HepG2 (cell line): ENCODE measurements at regions not wholly inside any gene's neighbourhood (a gene's known extent, or its start where the extent isn't known, plus 50 kb on each side); places are given as distances from the start of the nearest gene placed in this dataset.

Experiments
- ATAC-seq: fragments of 200-7000 bp; cut with Tn5 transposase; 3 replicates; pipeline ENCODE4 v1.9.1; 2020; ENCODE audit warnings: mild to moderate bottlenecking, moderate library complexity
- BruUV-seq: library from RNA; stranded (reverse); fragments of 400-500 nt; replicated peaks from 2 replicates; lab custom pipeline; 2021; lab: Mats Ljungman, UMichigan
- CTCF ChIA-PET: fragments of 300-600 bp; formaldehyde crosslinking; extraction: SDS; loops from one replicate; lab custom pipeline; 2021; ENCODE audit warnings: low total read pairs, inconsistent platforms, low intra/inter-chr PET ratio; lab: Yijun Ruan, JAX
- POLR2A ChIA-PET: fragments of 350-600 bp; sonication (Branson Sonifier 250); formaldehyde crosslinking; loops from one replicate; lab custom pipeline; 2020; ENCODE audit warnings: antibody characterized with exemption, inconsistent platforms; lab: Yijun Ruan, JAX
- DNase-seq: peaks from one replicate; pipeline ENCODE4 v3.0.0-alpha.2; 2015; ENCODE audit warnings: low spot score
- FAIRE-seq: peaks from 3 replicates; lab custom pipeline; 2011; peaks lifted over from hg19 to GRCh38; lab: Jason Lieb, UNC
- H2AFZ ChIP-seq: one replicate; pipeline ENCODE4 v1.6.1; 2011; ENCODE audit warnings: low read length, inconsistent platforms
- H3K27ac ChIP-seq: fragments of 300-600 bp; 3 replicates; pipeline ENCODE4 v1.8.0; 2011; ENCODE audit warnings: mixed run types, mild to moderate bottlenecking, mixed read lengths, low read length, inconsistent platforms; ENCODE audit not compliant: insufficient read depth; ENCODE audit errors: extremely low read length
- H3K27me3 ChIP-seq, 2 experiments: fragments of 200-600 bp in 1 of 2; 2 replicates in 1 of 2; 3 replicates in 1 of 2; pipeline versions ENCODE4 v1.6.0 to v1.8.0; 2011; ENCODE audit warnings: low read length in 2 of 2, mild to moderate bottlenecking in 2 of 2, moderate library complexity in 2 of 2, inconsistent platforms in 1 of 2; ENCODE audit not compliant: insufficient read depth in 2 of 2, control insufficient read depth in 1 of 2
- H3K36me3 ChIP-seq, 2 experiments: fragments of 200-600 bp in 1 of 2; replicated peaks in 1 of 2; 2 replicates in 1 of 2; 3 replicates in 1 of 2; pipeline versions ENCODE4 v1.5.1 to v1.8.0; 2011; ENCODE audit warnings: low read length in 2 of 2, inconsistent platforms in 1 of 2; ENCODE audit not compliant: insufficient read depth in 2 of 2, control insufficient read depth in 1 of 2
- H3K4me1 ChIP-seq: 2 replicates; pipeline ENCODE4 v1.5.1; 2012; ENCODE audit warnings: low read length, inconsistent platforms; ENCODE audit not compliant: insufficient read depth
- H3K4me2 ChIP-seq: 2 replicates; pipeline ENCODE4 v1.6.0; 2011; ENCODE audit warnings: low read depth, low read length, inconsistent platforms
- H3K4me3 ChIP-seq, 3 experiments: fragments of 200-600 bp in 1 of 3; sonication (generic), shearing (Covaris generic) in 1 of 3; replicated peaks in 1 of 3; 2 replicates each; pipeline ENCODE4 v1.5.1; 2011 to 2016; ENCODE audit warnings: low read length in 3 of 3, inconsistent platforms in 2 of 3, low read depth in 2 of 3, mild to moderate bottlenecking in 2 of 3, control low read depth in 1 of 3, mixed read lengths in 1 of 3; ENCODE audit not compliant: insufficient read depth in 1 of 3
- H3K79me2 ChIP-seq: one replicate; pipeline ENCODE4 v1.6.1; 2011; ENCODE audit warnings: low read length, inconsistent platforms; ENCODE audit not compliant: insufficient read depth
- H3K9ac ChIP-seq: 2 replicates; pipeline ENCODE4 v1.6.0; 2011; ENCODE audit warnings: mild to moderate bottlenecking, low read depth, low read length, inconsistent platforms; ENCODE audit not compliant: insufficient read depth
- H3K9me3 ChIP-seq: 2 replicates; pipeline ENCODE4 v1.5.1; 2012; ENCODE audit warnings: mild to moderate bottlenecking, low read length
- H4K20me1 ChIP-seq: 2 replicates; pipeline ENCODE4 v1.6.0; 2011; ENCODE audit warnings: inconsistent platforms, mild to moderate bottlenecking, low read length, moderate library complexity; ENCODE audit not compliant: insufficient read depth
- FOXA1 ChIP-seq, 2 experiments: fragments of 450-650 bp in 1 of 2; sonication (generic) in 1 of 2; formaldehyde crosslinking in 1 of 2; IDR thresholded peaks; 2 replicates each; pipeline versions ENCODE4 v1.4.0 to v1.6.1; 2016 to 2020; ENCODE audit warnings: missing genetic modification reagents in 1 of 2
- FOXA3 ChIP-seq: IDR thresholded peaks from 2 replicates; pipeline ENCODE4 v1.6.1; 2016; ENCODE audit warnings: missing genetic modification reagents, missing compliant biosample characterization
- GTF3A ChIP-seq: sonication (generic); formaldehyde crosslinking; conservative IDR thresholded peaks from 2 replicates; pipeline ENCODE4 v1.4.0; 2020; ENCODE audit warnings: mild to moderate bottlenecking, missing genetic modification reagents
- HNRNPK ChIP-seq: fragments of 200-400 bp; formaldehyde crosslinking; IDR thresholded peaks from 2 replicates; pipeline ENCODE4 v1.6.1; 2018; ENCODE audit warnings: low read length, low read depth, moderate library complexity, mild to moderate bottlenecking; ENCODE audit not compliant: poor library complexity, severe bottlenecking
- PCBP2 ChIP-seq: fragments of 200-400 bp; formaldehyde crosslinking; optimal IDR thresholded peaks from 2 replicates; pipeline ENCODE3; 2018; ENCODE audit warnings: low read length, low read depth; ENCODE audit not compliant: poor library complexity, severe bottlenecking
- PHB2 ChIP-seq: fragments of 450-650 bp; IDR thresholded peaks from 2 replicates; pipeline ENCODE4 v1.6.1; 2018; ENCODE audit not compliant: partially characterized antibody
- SIX1 ChIP-seq: sonication (generic); formaldehyde crosslinking; IDR thresholded peaks from 2 replicates; pipeline ENCODE4 v1.4.0; 2020; ENCODE audit warnings: missing genetic modification reagents, borderline replicate concordance
- SMC3 ChIP-seq: IDR thresholded peaks from 2 replicates; pipeline ENCODE4 v1.6.1; 2011; ENCODE audit warnings: low read length, improper control_type of control experiment
- STAG1 ChIP-seq: sonication (generic); formaldehyde crosslinking; IDR thresholded peaks from 2 replicates; pipeline ENCODE4 v1.4.0; 2020; ENCODE audit warnings: missing genetic modification reagents
- YEATS2 ChIP-seq: sonication (generic); formaldehyde crosslinking; IDR thresholded peaks from 2 replicates; pipeline ENCODE4 v1.4.0; 2020; ENCODE audit warnings: missing genetic modification reagents, borderline replicate concordance
- ZFP82 ChIP-seq: sonication (generic); formaldehyde crosslinking; IDR thresholded peaks from 2 replicates; pipeline ENCODE4 v1.5.1; 2020; ENCODE audit warnings: mild to moderate bottlenecking, missing genetic modification reagents, borderline replicate concordance
- ZNF709 ChIP-seq: sonication (generic); formaldehyde crosslinking; IDR thresholded peaks from 2 replicates; pipeline ENCODE4 v1.5.0; 2020; ENCODE audit warnings: mild to moderate bottlenecking, missing genetic modification reagents
- ZNF775 ChIP-seq: sonication (generic); formaldehyde crosslinking; IDR thresholded peaks from 2 replicates; pipeline ENCODE4 v1.4.0; 2020; ENCODE audit warnings: missing genetic modification reagents, mild to moderate bottlenecking, moderate library complexity, borderline replicate concordance
- WGBS: methylation state at CpG from one replicate; pipeline ENCODE4 v1.1.6; 2017; ENCODE audit warnings: low lambda C conversion rate; 5-methylcytosine and 5-hydroxymethylcytosine counted together
- in situ Hi-C: cut with HindIII; loops from 2 replicates; pipeline ENCODE4 v1.10.0; 2017; ENCODE audit warnings: low pct_unique_long_range_greater_than_20kb; ENCODE audit not compliant: extremely low pct_ligation_motif_present
- intact Hi-C: fragments of 100-400 bp; cut with micrococcal nuclease; formaldehyde crosslinking; loops from one replicate; pipeline ENCODE4 v1.10.0; 2022; ENCODE audit not compliant: unreplicated experiment
- TF ChIP-seq, protein P1 (sequence below): sonication (generic); formaldehyde crosslinking; IDR thresholded peaks from 2 replicates; pipeline ENCODE4 v1.9.0; 2021; ENCODE audit warnings: missing genetic modification reagents, borderline replicate concordance
- TF ChIP-seq, protein P2 (sequence below): sonication (generic); formaldehyde crosslinking; IDR thresholded peaks from 2 replicates; pipeline ENCODE4 v1.5.0; 2020; ENCODE audit warnings: mild to moderate bottlenecking, missing genetic modification reagents, moderate library complexity
- TF ChIP-seq, protein P3 (sequence below): IDR thresholded peaks from 2 replicates; pipeline ENCODE4 v1.6.1; 2016; ENCODE audit warnings: missing compliant biosample characterization, missing genetic modification reagents, borderline replicate concordance
- TF ChIP-seq, protein P4 (sequence below): sonication (generic); formaldehyde crosslinking; IDR thresholded peaks from 2 replicates; pipeline ENCODE4 v1.4.0; 2020; ENCODE audit warnings: missing genetic modification reagents

DNA sequence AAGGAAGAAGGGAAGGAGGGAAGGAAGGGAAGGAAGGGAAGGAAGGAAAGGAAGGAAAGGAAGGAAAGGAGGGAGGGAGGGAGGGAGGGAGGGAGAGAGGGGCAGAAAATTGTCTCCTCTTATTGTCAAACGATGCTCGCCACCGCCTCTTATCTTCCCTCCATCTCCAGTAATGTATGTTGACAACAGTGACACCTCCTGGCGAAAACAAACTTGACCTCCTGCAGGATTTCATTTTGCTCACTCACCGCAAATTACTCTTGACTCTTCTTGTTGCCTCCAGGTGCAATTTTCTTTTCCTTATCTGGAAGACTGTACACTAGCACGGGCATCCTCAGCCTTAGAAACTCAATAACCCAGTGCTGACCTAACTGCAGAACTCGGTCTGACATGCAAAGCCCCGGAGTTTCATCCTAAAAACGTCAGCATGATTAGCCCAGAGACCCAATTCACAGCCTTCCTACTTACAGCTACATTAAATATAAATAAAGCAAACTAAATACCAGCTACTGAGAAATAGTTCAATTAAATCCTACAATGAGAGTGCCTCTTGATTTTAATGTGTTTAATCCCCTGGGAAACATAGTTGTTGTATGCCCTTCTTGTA, 512.4 kb upstream of the TMPO start:
- 1% methylated on average over 9 of the region's 9 CpGs for WGBS

More for the DNA sequence above, 512.4 kb upstream of the TMPO start:
- POLR2A ChIA-PET = no interaction called here
- in situ Hi-C loops = loop anchor here (25.0 kb wide), 1 partner anchor 1016 kb away; no protein-coding TSS in a partner anchor
- Histone ChIP-seq H4K20me1 (no peaks in the 10 kb centered on the region), H3K4me1 (no peaks in the 10 kb centered on the region), H2AFZ (no peak overlapping the region), H3K79me2 (no peaks in the 10 kb centered on the region), H3K27ac (no peak overlapping the region), H3K4me2 (no peak overlapping the region), H3K27me3 (no peaks in the 10 kb centered on the region), H3K9me3 (no peaks in the 10 kb centered on the region), H3K9ac (no peak overlapping the region), H3K4me3 (no peak overlapping the region), H3K36me3 (no peaks in the 10 kb centered on the region)
- DNase-seq (peak; percentile 36), FAIRE-seq (peak; percentile 69), ATAC-seq (peak; percentile 64)
- CTCF ChIA-PET = interaction anchor here (0.7 to 1.1 kb wide), 2 partner anchors 287 to 1207 kb away, joined by 3 to 4 read pairs; no protein-coding TSS in a partner anchor
- TF ChIP-seq, protein P1, sequence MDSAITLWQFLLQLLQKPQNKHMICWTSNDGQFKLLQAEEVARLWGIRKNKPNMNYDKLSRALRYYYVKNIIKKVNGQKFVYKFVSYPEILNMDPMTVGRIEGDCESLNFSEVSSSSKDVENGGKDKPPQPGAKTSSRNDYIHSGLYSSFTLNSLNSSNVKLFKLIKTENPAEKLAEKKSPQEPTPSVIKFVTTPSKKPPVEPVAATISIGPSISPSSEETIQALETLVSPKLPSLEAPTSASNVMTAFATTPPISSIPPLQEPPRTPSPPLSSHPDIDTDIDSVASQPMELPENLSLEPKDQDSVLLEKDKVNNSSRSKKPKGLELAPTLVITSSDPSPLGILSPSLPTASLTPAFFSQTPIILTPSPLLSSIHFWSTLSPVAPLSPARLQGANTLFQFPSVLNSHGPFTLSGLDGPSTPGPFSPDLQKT = no peak
- TF ChIP-seq FOXA1 (IDR thresholded peaks at IDR 0.05) = no peak
- TF ChIP-seq FOXA1 (CRISPR knock-in tag; IDR thresholded peaks at IDR 0.05) = peak; percentile 25; the same call in 1 of the 2 replicates
- TF ChIP-seq, protein P2, sequence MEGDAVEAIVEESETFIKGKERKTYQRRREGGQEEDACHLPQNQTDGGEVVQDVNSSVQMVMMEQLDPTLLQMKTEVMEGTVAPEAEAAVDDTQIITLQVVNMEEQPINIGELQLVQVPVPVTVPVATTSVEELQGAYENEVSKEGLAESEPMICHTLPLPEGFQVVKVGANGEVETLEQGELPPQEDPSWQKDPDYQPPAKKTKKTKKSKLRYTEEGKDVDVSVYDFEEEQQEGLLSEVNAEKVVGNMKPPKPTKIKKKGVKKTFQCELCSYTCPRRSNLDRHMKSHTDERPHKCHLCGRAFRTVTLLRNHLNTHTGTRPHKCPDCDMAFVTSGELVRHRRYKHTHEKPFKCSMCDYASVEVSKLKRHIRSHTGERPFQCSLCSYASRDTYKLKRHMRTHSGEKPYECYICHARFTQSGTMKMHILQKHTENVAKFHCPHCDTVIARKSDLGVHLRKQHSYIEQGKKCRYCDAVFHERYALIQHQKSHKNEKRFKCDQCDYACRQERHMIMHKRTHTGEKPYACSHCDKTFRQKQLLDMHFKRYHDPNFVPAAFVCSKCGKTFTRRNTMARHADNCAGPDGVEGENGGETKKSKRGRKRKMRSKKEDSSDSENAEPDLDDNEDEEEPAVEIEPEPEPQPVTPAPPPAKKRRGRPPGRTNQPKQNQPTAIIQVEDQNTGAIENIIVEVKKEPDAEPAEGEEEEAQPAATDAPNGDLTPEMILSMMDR = peak; percentile 74
- no peak for TF ChIP-seq ZFP82 (CRISPR knock-in tag)
- no peak for TF ChIP-seq SIX1 (CRISPR knock-in tag)
- peak; percentile 64 for TF ChIP-seq STAG1 (CRISPR knock-in tag)
- TF ChIP-seq YEATS2 (CRISPR knock-in tag) = no peak
- TF ChIP-seq PCBP2 = peak; percentile 98
- TF ChIP-seq ZNF709 = no peak
- TF ChIP-seq PHB2 = no peak
- peak; percentile 35; the same call in 1 of the 2 replicates for TF ChIP-seq FOXA3 (CRISPR knock-in tag)
- TF ChIP-seq SMC3 = peak; percentile 61; the same call in 1 of the 2 replicates
- TF ChIP-seq, protein P3, sequence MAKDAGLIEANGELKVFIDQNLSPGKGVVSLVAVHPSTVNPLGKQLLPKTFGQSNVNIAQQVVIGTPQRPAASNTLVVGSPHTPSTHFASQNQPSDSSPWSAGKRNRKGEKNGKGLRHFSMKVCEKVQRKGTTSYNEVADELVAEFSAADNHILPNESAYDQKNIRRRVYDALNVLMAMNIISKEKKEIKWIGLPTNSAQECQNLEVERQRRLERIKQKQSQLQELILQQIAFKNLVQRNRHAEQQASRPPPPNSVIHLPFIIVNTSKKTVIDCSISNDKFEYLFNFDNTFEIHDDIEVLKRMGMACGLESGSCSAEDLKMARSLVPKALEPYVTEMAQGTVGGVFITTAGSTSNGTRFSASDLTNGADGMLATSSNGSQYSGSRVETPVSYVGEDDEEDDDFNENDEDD = peak; percentile 56; the same call in 1 of the 2 replicates
- TF ChIP-seq GTF3A (CRISPR knock-in tag) = no peak
- TF ChIP-seq, protein P4, sequence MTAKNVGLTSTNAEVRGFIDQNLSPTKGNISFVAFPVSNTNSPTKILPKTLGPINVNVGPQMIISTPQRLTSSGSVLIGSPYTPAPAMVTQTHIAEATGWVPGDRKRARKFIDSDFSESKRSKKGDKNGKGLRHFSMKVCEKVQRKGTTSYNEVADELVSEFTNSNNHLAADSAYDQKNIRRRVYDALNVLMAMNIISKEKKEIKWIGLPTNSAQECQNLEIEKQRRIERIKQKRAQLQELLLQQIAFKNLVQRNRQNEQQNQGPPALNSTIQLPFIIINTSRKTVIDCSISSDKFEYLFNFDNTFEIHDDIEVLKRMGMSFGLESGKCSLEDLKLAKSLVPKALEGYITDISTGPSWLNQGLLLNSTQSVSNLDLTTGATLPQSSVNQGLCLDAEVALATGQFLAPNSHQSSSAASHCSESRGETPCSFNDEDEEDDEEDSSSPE (CRISPR knock-in tag) = peak; percentile 54
- no peak for TF ChIP-seq ZNF775 (CRISPR knock-in tag)
- TF ChIP-seq HNRNPK = peak; percentile 89
- intact Hi-C loops = loop anchor here (2.0 to 10.0 kb wide), 4 partner anchors 286 to 1011 kb away; no protein-coding TSS in a partner anchor
- BruUV-seq = no TSS peak
